Type B pancreatic cell (in vitro differentiated cells): ENCODE measurements at regions not wholly inside any gene's neighbourhood (a gene's known extent, or its start where the extent isn't known, plus 50 kb on each side); places are given as distances from the start of the nearest gene placed in this dataset.

ENCODE experiments used
- DNase-seq: peaks from one replicate; pipeline ENCODE4 v3.0.0; 2021; ENCODE audit warnings: mixed read lengths; ENCODE audit not compliant: unreplicated experiment; ENCODE audit errors: extremely low spot score
- H3K27ac Mint-ChIP-seq: 2 replicates; pipeline ENCODE4 v1.8.0; 2021; ENCODE audit warnings: mild to moderate bottlenecking, mixed read lengths
- H3K27me3 Mint-ChIP-seq: 2 replicates; pipeline ENCODE4 v1.8.0; 2021; ENCODE audit warnings: mixed read lengths
- H3K36me3 Mint-ChIP-seq: 2 replicates; pipeline ENCODE4 v1.8.0; 2021; ENCODE audit warnings: mixed read lengths
- H3K4me1 Mint-ChIP-seq: one replicate; pipeline ENCODE4 v1.8.0; 2021; ENCODE audit warnings: mixed read lengths; ENCODE audit not compliant: unreplicated experiment
- H3K4me3 Mint-ChIP-seq: 2 replicates; pipeline ENCODE4 v1.8.0; 2021; ENCODE audit warnings: mild to moderate bottlenecking, mixed read lengths
- H3K9me3 Mint-ChIP-seq: 2 replicates; pipeline ENCODE4 v1.8.0; 2021; ENCODE audit warnings: mixed read lengths
- TF ChIP-seq, protein P1 (sequence below): fragments of 200-600 bp; sonication (generic); conservative IDR thresholded peaks from 2 replicates; pipeline ENCODE4 v1.5.0; 2021; ENCODE audit warnings: antibody characterized with exemption, mild to moderate bottlenecking

- H3K27me3 Mint-ChIP-seq, result no peaks in the 10 kb centered on the region
- no peaks in the 10 kb centered on the region for H3K9me3 Mint-ChIP-seq
- H3K36me3 Mint-ChIP-seq, result no peaks in the 10 kb centered on the region
- DNase-seq, result no peak
- peaks cover 7% of the 10 kb centered on the region for H3K4me1 Mint-ChIP-seq
- TF ChIP-seq, protein P1, sequence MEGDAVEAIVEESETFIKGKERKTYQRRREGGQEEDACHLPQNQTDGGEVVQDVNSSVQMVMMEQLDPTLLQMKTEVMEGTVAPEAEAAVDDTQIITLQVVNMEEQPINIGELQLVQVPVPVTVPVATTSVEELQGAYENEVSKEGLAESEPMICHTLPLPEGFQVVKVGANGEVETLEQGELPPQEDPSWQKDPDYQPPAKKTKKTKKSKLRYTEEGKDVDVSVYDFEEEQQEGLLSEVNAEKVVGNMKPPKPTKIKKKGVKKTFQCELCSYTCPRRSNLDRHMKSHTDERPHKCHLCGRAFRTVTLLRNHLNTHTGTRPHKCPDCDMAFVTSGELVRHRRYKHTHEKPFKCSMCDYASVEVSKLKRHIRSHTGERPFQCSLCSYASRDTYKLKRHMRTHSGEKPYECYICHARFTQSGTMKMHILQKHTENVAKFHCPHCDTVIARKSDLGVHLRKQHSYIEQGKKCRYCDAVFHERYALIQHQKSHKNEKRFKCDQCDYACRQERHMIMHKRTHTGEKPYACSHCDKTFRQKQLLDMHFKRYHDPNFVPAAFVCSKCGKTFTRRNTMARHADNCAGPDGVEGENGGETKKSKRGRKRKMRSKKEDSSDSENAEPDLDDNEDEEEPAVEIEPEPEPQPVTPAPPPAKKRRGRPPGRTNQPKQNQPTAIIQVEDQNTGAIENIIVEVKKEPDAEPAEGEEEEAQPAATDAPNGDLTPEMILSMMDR, result no peak
- H3K4me3 Mint-ChIP-seq, result no peak overlapping the region
- H3K27ac Mint-ChIP-seq, result no peak overlapping the region
Measured at GRCh38 chr3:31157893-31158620, 263.6 kb upstream of the GADL1 start.

DNA sequence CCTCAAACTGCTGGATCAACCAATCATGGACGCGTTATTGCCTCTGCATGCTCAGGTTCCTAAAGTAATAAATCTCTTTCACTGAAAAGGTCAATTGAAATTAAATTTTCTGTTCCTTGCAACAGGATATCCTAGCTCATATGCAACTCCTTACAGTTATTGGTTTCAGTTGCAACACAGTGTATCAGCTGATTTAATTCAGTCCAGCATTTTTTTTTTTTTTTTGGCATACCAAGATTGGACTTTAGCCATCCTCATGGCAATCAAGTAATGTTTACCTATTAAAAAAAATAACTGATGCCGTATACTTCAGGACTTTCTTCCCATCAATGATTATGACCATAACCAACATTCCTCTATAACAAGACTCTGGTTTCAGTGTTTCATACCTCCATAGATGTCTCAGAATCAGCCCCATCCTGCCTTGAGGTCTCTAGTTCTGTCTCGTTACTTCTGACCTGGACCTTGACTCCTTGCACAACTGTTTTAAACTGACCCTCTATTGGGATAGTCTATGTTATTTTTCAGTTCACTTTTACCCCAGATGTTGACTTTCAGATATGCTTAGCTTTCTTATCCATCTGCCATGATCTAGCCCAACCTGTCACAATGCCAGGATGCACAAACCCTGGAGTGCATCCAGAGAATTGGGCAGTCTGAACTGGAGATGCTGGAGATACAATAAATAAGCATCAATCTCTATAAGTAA, 265.0 kb upstream of the GADL1 start:
- Mint-ChIP-seq H3K27ac (no peak overlapping the region), H3K4me3 (no peak overlapping the region), H3K27me3 (no peaks in the 10 kb centered on the region), H3K9me3 (no peaks in the 10 kb centered on the region), H3K36me3 (no peaks in the 10 kb centered on the region), H3K4me1 (peaks cover 7% of the 10 kb centered on the region)
- TF ChIP-seq, protein P1, result no peak
- DNase-seq, result no peak

- TF ChIP-seq, protein P1, result no peak
- no peak for DNase-seq
- Mint-ChIP-seq H3K9me3 (peaks cover 4% of the 10 kb centered on the region), H3K4me1 (peaks cover 25% of the 10 kb centered on the region), H3K4me3 (no peak overlapping the region), H3K27ac (no peak overlapping the region), H3K36me3 (no peaks in the 10 kb centered on the region), H3K27me3 (no peaks in the 10 kb centered on the region)
Measured at GRCh38 chr3:31161889-31162288, 267.4 kb upstream of the GADL1 start.

DNA sequence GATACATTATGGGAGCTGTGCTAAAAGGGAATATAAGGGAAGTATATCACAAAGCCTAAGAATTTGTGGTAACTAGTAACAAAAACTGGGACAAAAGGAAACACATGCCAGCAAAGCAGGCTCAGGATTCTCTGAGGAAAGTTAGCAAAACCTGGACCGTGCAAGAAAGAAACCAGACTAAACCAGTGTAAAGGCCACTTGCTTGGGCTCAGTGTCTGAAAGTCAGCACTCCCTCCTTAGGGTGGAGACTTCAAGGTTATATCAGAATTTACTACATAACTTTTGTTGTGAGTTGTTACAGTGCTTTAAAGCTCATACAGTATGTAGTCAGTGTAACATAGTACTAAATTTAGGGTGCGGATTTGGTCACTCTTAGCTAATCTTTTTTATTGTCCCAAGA, 269.9 kb upstream of the GADL1 start:
- no peak overlapping the region for H3K27ac Mint-ChIP-seq
- H3K27me3 Mint-ChIP-seq, result no peaks in the 10 kb centered on the region
- peaks cover 4% of the 10 kb centered on the region for H3K9me3 Mint-ChIP-seq
- no peak for DNase-seq
- TF ChIP-seq, protein P1, result no peak
- H3K4me3 Mint-ChIP-seq, result no peak overlapping the region
- no peaks in the 10 kb centered on the region for H3K36me3 Mint-ChIP-seq
- peaks cover 20% of the 10 kb centered on the region for H3K4me1 Mint-ChIP-seq

DNA sequence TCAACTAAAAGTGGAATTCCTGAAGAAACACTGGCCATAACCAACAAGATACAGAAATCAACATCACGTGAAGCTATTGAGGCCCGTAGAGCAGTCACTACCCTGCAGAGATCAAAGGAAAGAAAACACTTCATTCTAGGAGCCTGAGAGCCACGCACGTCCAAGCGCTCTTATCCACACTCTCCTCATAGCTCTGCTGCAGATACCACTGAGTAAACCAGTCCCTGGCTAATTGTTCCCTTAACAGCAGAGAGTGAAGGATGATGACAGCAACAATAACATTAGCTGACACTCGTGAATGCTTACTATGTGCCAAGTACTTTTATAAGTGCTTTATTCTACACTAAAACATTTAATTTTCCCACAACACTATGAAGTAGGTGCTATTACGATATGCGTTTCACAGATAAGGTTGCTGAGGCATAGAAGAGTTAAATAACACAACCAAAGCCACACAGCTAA, 271.0 kb upstream of the GADL1 start:
- peaks cover 20% of the 10 kb centered on the region for H3K4me1 Mint-ChIP-seq
- no peaks in the 10 kb centered on the region for H3K27me3 Mint-ChIP-seq
- H3K27ac Mint-ChIP-seq, result peak overlapping the region; percentile 9
- TF ChIP-seq, protein P1, result no peak
- H3K36me3 Mint-ChIP-seq, result no peaks in the 10 kb centered on the region
- DNase-seq, result no peak
- H3K4me3 Mint-ChIP-seq, result peak overlapping the region; percentile 24
- peaks cover 4% of the 10 kb centered on the region for H3K9me3 Mint-ChIP-seq
